GM18861 (cell line): ENCODE measurements at regions not wholly inside any gene's neighbourhood (a gene's known extent, or its start where the extent isn't known, plus 50 kb on each side); places are given as distances from the start of the nearest gene placed in this dataset.
"Not testable (repeated sequence)": the region's sequence is repeated elsewhere in the genome, so short reads cannot be mapped to it uniquely, and the experiment has no call there.

Source experiments
- ATAC-seq: cut with Tn5 transposase; IDR thresholded peaks from one replicate; pipeline ENCODE4 v1.9.1; 2021; ENCODE audit not compliant: unreplicated experiment

- not testable (repeated sequence) for ATAC-seq
These were observed 257.4 kb upstream of the AADAT start for GRCh38 chr4:170347191-170347590.

GRCh38 chr4:170339522-170339921, 249.8 kb upstream of the AADAT start:
- no peak for ATAC-seq

GRCh38 chr4:170336238-170336775, 246.6 kb upstream of the AADAT start:
- peak; percentile 95 for ATAC-seq

GRCh38 chr4:170325599-170325998, 235.8 kb upstream of the AADAT start:
- ATAC-seq, result no peak

- no peak for ATAC-seq
These were observed 233.9 kb upstream of the AADAT start for GRCh38 chr4:170323623-170324022.

GRCh38 chr4:170307182-170307581, 217.4 kb upstream of the AADAT start:
- no peak for ATAC-seq

GRCh38 chr4:170306208-170306607, 216.5 kb upstream of the AADAT start:
- ATAC-seq, result no peak

- ATAC-seq, result no peak
These were observed 215.9 kb upstream of the AADAT start for GRCh38 chr4:170305627-170306026.

- no peak for ATAC-seq
These were observed 191.3 kb upstream of the AADAT start for GRCh38 chr4:170281027-170281426.

GRCh38 chr4:170278460-170278859, 188.7 kb upstream of the AADAT start:
- no peak for ATAC-seq

GRCh38 chr4:170274616-170275015, 184.9 kb upstream of the AADAT start:
- ATAC-seq, result no peak

GRCh38 chr4:170272959-170273358, 183.2 kb upstream of the AADAT start:
- ATAC-seq, result no peak

- no peak for ATAC-seq
These were observed 182.0 kb upstream of the AADAT start for GRCh38 chr4:170271723-170272122.

GRCh38 chr4:170270628-170271027, 180.9 kb upstream of the AADAT start:
- ATAC-seq, result no peak

- ATAC-seq, result no peak
These were observed 180.2 kb upstream of the AADAT start for GRCh38 chr4:170269950-170270349.

GRCh38 chr4:170259631-170260153, 169.9 kb upstream of the AADAT start:
- peak; percentile 99 for ATAC-seq

GRCh38 chr4:170256807-170257206, 167.1 kb upstream of the AADAT start:
- ATAC-seq, result no peak

GRCh38 chr4:170248576-170248975, 158.8 kb upstream of the AADAT start:
- no peak for ATAC-seq

GRCh38 chr4:170248029-170248428, 158.3 kb upstream of the AADAT start:
- ATAC-seq, result no peak

GRCh38 chr4:170247596-170247995, 157.8 kb upstream of the AADAT start:
- no peak for ATAC-seq

- no peak for ATAC-seq
These were observed 154.0 kb upstream of the AADAT start for GRCh38 chr4:170243662-170244288.

GRCh38 chr4:170242471-170242870, 152.7 kb upstream of the AADAT start:
- no peak for ATAC-seq

- peak; percentile 51 for ATAC-seq
These were observed 145.0 kb upstream of the AADAT start for GRCh38 chr4:170234800-170235199.
